SK-N-SH (cell line): ENCODE measurements at regions not wholly inside any gene's neighbourhood (a gene's known extent, or its start where the extent isn't known, plus 50 kb on each side); places are given as distances from the start of the nearest gene placed in this dataset.

Experiments
- CTCF ChIA-PET: fragments of 300-600, 350-600 bp; formaldehyde crosslinking; extraction: SDS; loops from one replicate; lab custom pipeline; 2021; lab: Yijun Ruan, JAX
- POLR2A ChIA-PET: fragments of 350-600 bp; sonication (Branson Sonifier 250); formaldehyde crosslinking; extraction: SDS; loops from one replicate; lab custom pipeline; 2020; ENCODE audit warnings: antibody characterized with exemption, inconsistent platforms; lab: Yijun Ruan, JAX
- DNase-seq: peaks from one replicate; pipeline ENCODE4 v3.0.0; 2012
- H2AFZ ChIP-seq: fragments of 200-600 bp; sonication (generic); 2 replicates; pipeline ENCODE4 v1.8.1; 2016; ENCODE audit warnings: antibody characterized with exemption, mild to moderate bottlenecking, low read depth
- H3F3A ChIP-seq: fragments of 200-600 bp; sonication (generic); replicated peaks from 2 replicates; pipeline ENCODE3; 2016; ENCODE audit warnings: antibody characterized with exemption, mild to moderate bottlenecking; ENCODE audit not compliant: insufficient read depth
- H3K27ac ChIP-seq, 2 experiments: fragments of 200-500 bp in 1 of 2; fragments of 200-600 bp in 1 of 2; sonication (Bioruptor generic) in 1 of 2; sonication (generic), shearing (Covaris generic) in 1 of 2; 2 replicates each; pipeline versions ENCODE4 v1.5.1 to v1.6.1; 2014 to 2016; ENCODE audit warnings: low read depth in 2 of 2, inconsistent platforms in 1 of 2, low read length in 1 of 2, mild to moderate bottlenecking in 1 of 2, mixed read lengths in 1 of 2
- H3K27me3 ChIP-seq: fragments of 200-600 bp; sonication (generic), shearing (Covaris generic); 2 replicates; pipeline ENCODE4 v1.6.1; 2016; ENCODE audit warnings: mixed run types; ENCODE audit not compliant: insufficient read depth
- H3K36me3 ChIP-seq, 2 experiments: fragments of 200-500 bp in 1 of 2; fragments of 200-600 bp in 1 of 2; sonication (Bioruptor generic) in 1 of 2; sonication (generic) in 1 of 2; replicated peaks in 1 of 2; 2 replicates each; pipeline versions ENCODE3 to v1.5.1; 2014 to 2016; ENCODE audit warnings: low read length in 1 of 2, mild to moderate bottlenecking in 1 of 2; ENCODE audit not compliant: insufficient read depth in 2 of 2, control insufficient read depth in 1 of 2
- H3K4me1 ChIP-seq, 2 experiments: fragments of 200-500 bp in 1 of 2; fragments of 200-600 bp in 1 of 2; sonication (Bioruptor generic) in 1 of 2; sonication (generic), shearing (Covaris generic) in 1 of 2; 2 replicates each; pipeline versions ENCODE4 v1.5.1 to v1.6.1; 2014 to 2016; ENCODE audit warnings: low read depth in 1 of 2, low read length in 1 of 2, mixed run types in 1 of 2; ENCODE audit not compliant: insufficient read depth in 2 of 2, control insufficient read depth in 1 of 2
- H3K4me2 ChIP-seq: fragments of 200-600 bp; sonication (generic), shearing (Covaris generic); 2 replicates; pipeline ENCODE4 v1.6.1; 2017; ENCODE audit warnings: mixed run types
- H3K4me3 ChIP-seq, 2 experiments: fragments of 200-500 bp in 1 of 2; fragments of 200-600 bp in 1 of 2; sonication (Bioruptor generic) in 1 of 2; sonication (generic), shearing (Covaris generic) in 1 of 2; 2 replicates each; pipeline versions ENCODE4 v1.5.1 to v1.8.1; 2014 to 2016; ENCODE audit warnings: low read depth in 2 of 2, inconsistent platforms in 1 of 2, low read length in 1 of 2, mild to moderate bottlenecking in 1 of 2, mixed read lengths in 1 of 2, moderate library complexity in 1 of 2
- H3K79me2 ChIP-seq: fragments of 200-600 bp; sonication (generic); 2 replicates; pipeline ENCODE4 v1.8.1; 2017; ENCODE audit warnings: mild to moderate bottlenecking; ENCODE audit not compliant: insufficient read depth
- H3K9ac ChIP-seq: fragments of 200-600 bp; sonication (generic); 2 replicates; pipeline ENCODE4 v1.6.1; 2017; ENCODE audit warnings: mixed run types
- H3K9me2 ChIP-seq: fragments of 200-600 bp; sonication (generic); 2 replicates; pipeline ENCODE4 v1.6.1; 2017; ENCODE audit warnings: mixed run types
- H3K9me3 ChIP-seq: fragments of 200-600 bp; sonication (generic); 2 replicates; pipeline ENCODE4 v1.6.1; 2017; ENCODE audit warnings: mixed run types, mild to moderate bottlenecking, moderate library complexity
- H4K20me1 ChIP-seq: fragments of 200-600 bp; sonication (generic); 2 replicates; pipeline ENCODE4 v1.6.1; 2017; ENCODE audit warnings: mild to moderate bottlenecking, mixed run types; ENCODE audit not compliant: insufficient read depth
- FOSL2 ChIP-seq: IDR thresholded peaks from 2 replicates; pipeline ENCODE4 v1.4.0; 2012; ENCODE audit warnings: low read depth, mild to moderate bottlenecking, moderate library complexity, borderline replicate concordance
- FOXJ3 ChIP-seq: sonication (generic); formaldehyde crosslinking; IDR thresholded peaks from 2 replicates; pipeline ENCODE4 v1.5.1; 2020; ENCODE audit warnings: mild to moderate bottlenecking, missing genetic modification reagents
- GATA2 ChIP-seq: sonication (generic); formaldehyde crosslinking; IDR thresholded peaks from 2 replicates; pipeline ENCODE4 v1.5.0; 2020; ENCODE audit warnings: mild to moderate bottlenecking, missing genetic modification reagents
- IRF3 ChIP-seq: fragments of 150-350 bp; IDR thresholded peaks from 2 replicates; pipeline ENCODE4 v1.6.1; 2016; ENCODE audit warnings: mild to moderate bottlenecking, low read depth, low read length
- MEF2A ChIP-seq: IDR thresholded peaks from 2 replicates; pipeline ENCODE4 v1.4.0; 2012; ENCODE audit warnings: low read depth, borderline replicate concordance
- NRF1 ChIP-seq: IDR thresholded peaks from 2 replicates; pipeline ENCODE4 v1.6.1; 2012; ENCODE audit warnings: low read depth, mild to moderate bottlenecking, low read length
- PBX3 ChIP-seq: IDR thresholded peaks from 2 replicates; pipeline ENCODE4; 2012
- POLR2AphosphoS5 ChIP-seq: IDR thresholded peaks from 2 replicates; pipeline ENCODE4 v1.6.1; 2012; ENCODE audit warnings: low read depth, low read length
- RAD21 ChIP-seq: IDR thresholded peaks from 2 replicates; pipeline ENCODE4 v1.6.1; 2012; ENCODE audit warnings: mild to moderate bottlenecking, low read length
- REST ChIP-seq: IDR thresholded peaks from 2 replicates; pipeline ENCODE4 v1.6.1; 2012; ENCODE audit warnings: mild to moderate bottlenecking, low read depth, low read length, moderate library complexity
- SIN3A ChIP-seq: IDR thresholded peaks from 2 replicates; pipeline ENCODE4 v1.6.1; 2012; ENCODE audit warnings: low read depth, mild to moderate bottlenecking, low read length, moderate library complexity, borderline replicate concordance
- SMC3 ChIP-seq: IDR thresholded peaks from 2 replicates; pipeline ENCODE4 v1.6.1; 2012; ENCODE audit warnings: low read depth, low read length, improper control_type of control experiment
- ZBTB33 ChIP-seq: IDR thresholded peaks from 2 replicates; pipeline ENCODE4 v1.4.0; 2012; ENCODE audit warnings: low read depth, borderline replicate concordance
- WGBS: methylation state at CpG from one replicate; pipeline ENCODE4 v1.1.6; 2017; ENCODE audit warnings: low lambda C conversion rate; 5-methylcytosine and 5-hydroxymethylcytosine counted together
- TF ChIP-seq, protein P1 (sequence below): fragments of 150-350 bp; IDR thresholded peaks from 2 replicates; pipeline ENCODE4 v1.6.1; 2017; ENCODE audit warnings: antibody characterized with exemption, low read length, low read depth, borderline replicate concordance
- TF ChIP-seq, protein P2 (sequence below): IDR thresholded peaks from 2 replicates; pipeline ENCODE4 v1.4.0; 2012; ENCODE audit warnings: low read depth, borderline replicate concordance

GRCh38 chr22:48096411-48096810 is 1334.0 kb downstream of the TBC1D22A start (continued):
- no peak for TF ChIP-seq SMC3
- TF ChIP-seq POLR2AphosphoS5 = no peak
- TF ChIP-seq NRF1 = no peak
- no peak for TF ChIP-seq ZBTB33
- TF ChIP-seq FOSL2 = no peak
- TF ChIP-seq, protein P1, sequence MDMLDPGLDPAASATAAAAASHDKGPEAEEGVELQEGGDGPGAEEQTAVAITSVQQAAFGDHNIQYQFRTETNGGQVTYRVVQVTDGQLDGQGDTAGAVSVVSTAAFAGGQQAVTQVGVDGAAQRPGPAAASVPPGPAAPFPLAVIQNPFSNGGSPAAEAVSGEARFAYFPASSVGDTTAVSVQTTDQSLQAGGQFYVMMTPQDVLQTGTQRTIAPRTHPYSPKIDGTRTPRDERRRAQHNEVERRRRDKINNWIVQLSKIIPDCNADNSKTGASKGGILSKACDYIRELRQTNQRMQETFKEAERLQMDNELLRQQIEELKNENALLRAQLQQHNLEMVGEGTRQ = no peak

- Histone ChIP-seq H3F3A (no peaks in the 10 kb centered on the region), H4K20me1 (no peaks in the 10 kb centered on the region), H3K36me3 (no peaks in the 10 kb centered on the region), H3K4me3 (no peak overlapping the region), H3K79me2 (no peaks in the 10 kb centered on the region), H3K9me3 (no peaks in the 10 kb centered on the region), H3K9ac (no peak overlapping the region), H3K4me1 (no peaks in the 10 kb centered on the region), H3K4me2 (no peak overlapping the region), H2AFZ (no peak overlapping the region), H3K9me2 (no peaks in the 10 kb centered on the region), H3K27me3 (peaks cover 6% of the 10 kb centered on the region; the same call in 1 of the 2 replicates), H3K27ac (no peak overlapping the region)
- POLR2A ChIA-PET = no interaction called here
- CTCF ChIA-PET = interaction anchor here (1.0 kb wide), 1 partner anchor 18 kb away, joined by 3 read pairs; no protein-coding TSS in a partner anchor
- WGBS = 23% methylated on average over 8 of the region's 8 CpGs
- no peak for DNase-seq
- TF ChIP-seq, protein P1 = no peak
- TF ChIP-seq FOSL2 (no peak), PBX3 (no peak), REST (no peak), FOXJ3 (CRISPR knock-in tag) (no peak), ZBTB33 (no peak), GATA2 (CRISPR knock-in tag) (no peak), IRF3 (no peak), MEF2A (no peak), RAD21 (no peak), SIN3A (no peak)
- TF ChIP-seq, protein P2, sequence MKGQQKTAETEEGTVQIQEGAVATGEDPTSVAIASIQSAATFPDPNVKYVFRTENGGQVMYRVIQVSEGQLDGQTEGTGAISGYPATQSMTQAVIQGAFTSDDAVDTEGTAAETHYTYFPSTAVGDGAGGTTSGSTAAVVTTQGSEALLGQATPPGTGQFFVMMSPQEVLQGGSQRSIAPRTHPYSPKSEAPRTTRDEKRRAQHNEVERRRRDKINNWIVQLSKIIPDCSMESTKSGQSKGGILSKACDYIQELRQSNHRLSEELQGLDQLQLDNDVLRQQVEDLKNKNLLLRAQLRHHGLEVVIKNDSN = no peak
These were observed 1331.5 kb downstream of the TBC1D22A start for GRCh38 chr22:48093981-48094380.
